ENCODE measurements at regions not wholly inside any gene's neighbourhood (a gene's known extent, or its start where the extent isn't known, plus 50 kb on each side); places are given as distances from the start of the nearest gene placed in this dataset.

- TF ChIP-seq POLR2A (IDR thresholded peaks at IDR 0.05; ENCODE audit: low read length) = no peak
- TF ChIP-seq GATA1 (IDR thresholded peaks at IDR 0.05; ENCODE audit: low read depth, low read length) = no peak
Measured at GRCh38 chr2:4152051-4152450, 448.7 kb downstream of the DCDC2C start.
